Left hindlimb (tissue), 1 donor: ENCODE measurements at regions not wholly inside any gene's neighbourhood (a gene's known extent, or its start where the extent isn't known, plus 50 kb on each side); places are given as distances from the start of the nearest gene placed in this dataset.
"Not testable (repeated sequence)": the region's sequence is repeated elsewhere in the genome, so short reads cannot be mapped to it uniquely, and the experiment has no call there.

Experiments
- DNase-seq: peaks from one replicate; pipeline ENCODE4 v3.0.0-alpha.2; 2018

- no peak for DNase-seq
These were observed 70.8 kb downstream of the YTHDF1 start for GRCh38 chr20:63145156-63145555.

GRCh38 chr20:63142933-63143332, 73.0 kb downstream of the YTHDF1 start:
- no peak for DNase-seq

- DNase-seq, result no peak
These were observed 74.4 kb downstream of the YTHDF1 start for GRCh38 chr20:63141531-63141930.

GRCh38 chr20:63140514-63141433, 75.2 kb downstream of the YTHDF1 start:
- no peak for DNase-seq

- DNase-seq, result no peak
These were observed 76.1 kb downstream of the YTHDF1 start for GRCh38 chr20:63139837-63140236.

GRCh38 chr20:63139356-63139755, 76.6 kb downstream of the YTHDF1 start:
- DNase-seq, result no peak

GRCh38 chr20:63138855-63139341, 77.0 kb downstream of the YTHDF1 start:
- DNase-seq, result no peak

GRCh38 chr20:63137851-63138415, 78.0 kb downstream of the YTHDF1 start:
- no peak for DNase-seq

- DNase-seq, result no peak
These were observed 79.6 kb downstream of the YTHDF1 start for GRCh38 chr20:63136296-63136695.

GRCh38 chr20:63135411-63135810, 80.5 kb downstream of the YTHDF1 start:
- DNase-seq, result no peak

- DNase-seq, result not testable (repeated sequence)
These were observed 81.1 kb downstream of the YTHDF1 start for GRCh38 chr20:63134711-63135361.

- no peak for DNase-seq
These were observed 81.7 kb downstream of the YTHDF1 start for GRCh38 chr20:63134201-63134612.

GRCh38 chr20:63133481-63134091, 82.3 kb downstream of the YTHDF1 start:
- DNase-seq, result no peak

- no peak for DNase-seq
These were observed 83.0 kb downstream of the YTHDF1 start for GRCh38 chr20:63132715-63133471.

- DNase-seq, result no peak
These were observed 83.7 kb downstream of the YTHDF1 start for GRCh38 chr20:63132131-63132714.

- DNase-seq, result no peak
These were observed 85.0 kb downstream of the YTHDF1 start for GRCh38 chr20:63130658-63131577.

GRCh38 chr20:63129991-63130657, 85.8 kb downstream of the YTHDF1 start:
- DNase-seq, result no peak

- no peak for DNase-seq
These were observed 86.5 kb downstream of the YTHDF1 start for GRCh38 chr20:63129376-63129965.

- no peak for DNase-seq
These were observed 87.0 kb downstream of the YTHDF1 start for GRCh38 chr20:63128956-63129355.

- DNase-seq, result no peak
These were observed 87.6 kb downstream of the YTHDF1 start for GRCh38 chr20:63128367-63128766.
